Neural crest cell (in vitro differentiated cells): ENCODE measurements at regions not wholly inside any gene's neighbourhood (a gene's known extent, or its start where the extent isn't known, plus 50 kb on each side); places are given as distances from the start of the nearest gene placed in this dataset.

ENCODE experiments used
- DNase-seq: peaks from one replicate; pipeline ENCODE4 v3.0.0; 2021; ENCODE audit warnings: low read depth, mixed read lengths, low spot score
- H3K27ac Mint-ChIP-seq: one replicate; pipeline ENCODE4 v1.8.0; 2021; ENCODE audit warnings: mild to moderate bottlenecking, mixed read lengths; ENCODE audit not compliant: unreplicated experiment
- H3K27me3 Mint-ChIP-seq: 2 replicates; pipeline ENCODE4 v1.8.0; 2021; ENCODE audit warnings: low read depth, mild to moderate bottlenecking, mixed read lengths
- H3K36me3 Mint-ChIP-seq: 2 replicates; pipeline ENCODE4 v1.8.0; 2021; ENCODE audit warnings: low read depth, mild to moderate bottlenecking, mixed read lengths
- H3K4me1 Mint-ChIP-seq: 2 replicates; pipeline ENCODE4 v1.8.0; 2021; ENCODE audit warnings: mixed read lengths
- H3K4me3 Mint-ChIP-seq: one replicate; pipeline ENCODE4 v1.8.0; 2021; ENCODE audit warnings: mild to moderate bottlenecking, mixed read lengths
- H3K9me3 Mint-ChIP-seq: 2 replicates; pipeline ENCODE4 v1.8.0; 2021; ENCODE audit warnings: mixed read lengths
- CTCF ChIP-seq: fragments of 200-600 bp; sonication (generic); conservative IDR thresholded peaks from 2 replicates; pipeline ENCODE4 v1.5.0; 2021; ENCODE audit warnings: antibody characterized with exemption, mild to moderate bottlenecking

- H3K36me3 Mint-ChIP-seq: peaks cover 4% of the 10 kb centered on the region
Measured at GRCh38 chr15:92807971-92808571, 92.1 kb upstream of the CHD2 start.

GRCh38 chr15:92808598-92809063 lies 91.5 kb upstream of the CHD2 start:
- Mint-ChIP-seq H3K27ac (peak overlapping the region; percentile 70), H3K9me3 (no peaks in the 10 kb centered on the region), H3K4me1 (peaks cover 57% of the 10 kb centered on the region), H3K36me3 (peaks cover 4% of the 10 kb centered on the region), H3K4me3 (peak overlapping the region; percentile 89), H3K27me3 (no peaks in the 10 kb centered on the region)
- no peak for DNase-seq
- TF ChIP-seq CTCF: no peak

More at GRCh38 chr15:92807971-92808571, 92.1 kb upstream of the CHD2 start:
- Mint-ChIP-seq H3K27ac (peak overlapping the region; percentile 79), H3K9me3 (no peaks in the 10 kb centered on the region), H3K4me3 (peak overlapping the region; percentile 89), H3K27me3 (no peaks in the 10 kb centered on the region), H3K4me1 (peaks cover 55% of the 10 kb centered on the region)
- no peak for TF ChIP-seq CTCF
- no peak for DNase-seq

DNA sequence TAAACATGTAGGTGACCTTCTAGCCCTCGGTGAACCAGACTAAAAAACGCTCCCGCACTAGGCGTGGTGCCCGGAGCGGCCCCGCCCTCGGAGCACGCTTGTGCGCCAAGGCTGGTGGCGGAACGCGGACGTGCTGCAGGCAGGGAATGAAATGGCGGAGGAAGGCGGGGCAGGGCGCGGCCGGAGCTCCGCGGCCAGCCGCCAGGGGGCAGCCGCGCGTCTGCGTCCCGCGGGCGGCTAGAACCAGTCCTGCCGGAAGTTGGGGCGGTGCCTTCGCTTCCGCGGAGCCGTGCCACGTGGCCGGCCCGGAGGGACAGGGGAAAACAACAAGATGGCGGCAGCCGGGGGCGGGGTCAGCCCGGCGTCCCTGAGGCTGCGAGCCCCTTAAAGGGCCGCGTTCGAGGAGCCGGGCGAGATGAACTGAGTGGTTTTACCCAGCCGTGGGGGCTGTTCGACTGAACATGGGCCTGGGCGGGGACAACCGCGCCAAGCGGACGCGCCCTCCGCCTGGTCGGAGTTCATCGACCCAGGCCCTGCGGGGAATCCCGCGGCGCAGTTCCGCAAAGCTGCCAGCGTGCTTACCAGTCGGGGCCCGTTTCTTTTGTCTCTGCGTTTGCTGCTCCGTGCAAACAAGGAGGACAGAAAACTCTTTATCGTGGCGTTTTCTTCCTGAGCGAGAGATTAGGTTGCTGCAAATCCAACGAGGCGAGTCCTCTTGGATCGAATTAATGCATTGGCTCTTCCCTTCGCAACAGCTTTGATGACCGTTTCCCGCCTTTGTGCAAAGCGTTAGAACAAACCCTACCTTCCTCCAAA lies 90.9 kb upstream of the CHD2 start:
- Mint-ChIP-seq H3K4me3 (peak overlapping the region; percentile 89), H3K27me3 (no peaks in the 10 kb centered on the region), H3K4me1 (peaks cover 53% of the 10 kb centered on the region), H3K36me3 (peaks cover 4% of the 10 kb centered on the region), H3K9me3 (no peaks in the 10 kb centered on the region), H3K27ac (peak overlapping the region; percentile 99)
- peak; percentile 99 for TF ChIP-seq CTCF
- DNase-seq: peak; percentile 97

- no peaks in the 10 kb centered on the region for H3K9me3 Mint-ChIP-seq
- DNase-seq: no peak
- H3K36me3 Mint-ChIP-seq: peaks cover 4% of the 10 kb centered on the region
- H3K4me3 Mint-ChIP-seq: peak overlapping the region; percentile 89
- no peaks in the 10 kb centered on the region for H3K27me3 Mint-ChIP-seq
- TF ChIP-seq CTCF: no peak
- H3K4me1 Mint-ChIP-seq: peaks cover 51% of the 10 kb centered on the region
- H3K27ac Mint-ChIP-seq: peak overlapping the region; percentile 99
Measured at GRCh38 chr15:92809880-92810361, 90.2 kb upstream of the CHD2 start.

GRCh38 chr15:92810418-92811138 lies 89.5 kb upstream of the CHD2 start:
- DNase-seq: peak; percentile 36
- peak overlapping the region; percentile 89 for H3K4me3 Mint-ChIP-seq
- H3K36me3 Mint-ChIP-seq: peaks cover 4% of the 10 kb centered on the region
- no peaks in the 10 kb centered on the region for H3K27me3 Mint-ChIP-seq
- peak overlapping the region; percentile 99 for H3K27ac Mint-ChIP-seq
- no peaks in the 10 kb centered on the region for H3K9me3 Mint-ChIP-seq
- H3K4me1 Mint-ChIP-seq: peaks cover 51% of the 10 kb centered on the region
- TF ChIP-seq CTCF: no peak
